ENCODE measurements at regions not wholly inside any gene's neighbourhood (a gene's known extent, or its start where the extent isn't known, plus 50 kb on each side); places are given as distances from the start of the nearest gene placed in this dataset.
"Not testable (repeated sequence)": the region's sequence is repeated elsewhere in the genome, so short reads cannot be mapped to it uniquely, and the experiment has no call there.

- peak in 1 of 4 donors; percentile 24 for ATAC-seq
Observed at GRCh38 chr14:51367600-51367931, 127.5 kb downstream of the TMX1 start.

GRCh38 chr14:51368721-51369163 lies 128.7 kb downstream of the TMX1 start:
- H3K4me3 ChIP-seq: no peak overlapping the region
- peak overlapping the region in 7 of 12 donors; percentile 17 to 71 (median 44) for H3K27ac ChIP-seq

More at GRCh38 chr14:51367600-51367931, 127.5 kb downstream of the TMX1 start:
- Histone ChIP-seq H3K27ac (peak overlapping the region in 3 of 12 donors; percentile 23 to 35 (median 34)), H3K9me3 (no peaks in the 10 kb centered on the region), H3K27me3 (no peaks in the 10 kb centered on the region), H3K4me1 (peaks cover 0 to 12% (median 0%) of the 10 kb centered on the region in 12 donors), H3K4me3 (no peak overlapping the region), H3K36me3 (no peaks in the 10 kb centered on the region)
- TF ChIP-seq POLR2A (IDR thresholded peaks at IDR 0.05) (no peak), CTCF (IDR thresholded peaks at IDR 0.05) (no peak)
- 62 to 71% (median 68%) methylated on average over 1 of the region's 1 CpG for WGBS, 4 donors
- DNase-seq: no peak
- intact Hi-C loops (cut with DNase I): loop anchor here in 1 of 10 donors (10.0 kb wide), 1 partner anchor 73 kb away; no protein-coding TSS in a partner anchor

GRCh38 chr14:51369814-51370213 lies 129.8 kb downstream of the TMX1 start:
- Histone ChIP-seq H3K4me3 (no peak overlapping the region), H3K9me3 (no peaks in the 10 kb centered on the region), H3K27me3 (no peaks in the 10 kb centered on the region), H3K4me1 (peaks cover 0 to 12% (median 0%) of the 10 kb centered on the region in 12 donors), H3K27ac (peak overlapping the region in 2 of 12 donors; percentile 42 to 67), H3K36me3 (no peaks in the 10 kb centered on the region)
- WGBS, 4 donors: 72 to 80% (median 75%) methylated on average over 8 of the region's 8 CpGs
- no peak for ATAC-seq
- intact Hi-C loops (cut with DNase I): loop anchor here in 1 of 10 donors (10.0 kb wide), 1 partner anchor 75 kb away; no protein-coding TSS in a partner anchor
- no peak for DNase-seq
- TF ChIP-seq POLR2A (IDR thresholded peaks at IDR 0.05) (no peak), CTCF (IDR thresholded peaks at IDR 0.05) (peak in 5 of 12 donors; percentile 12 to 39 (median 26))

More at GRCh38 chr14:51368721-51369163, 128.7 kb downstream of the TMX1 start:
- peak; percentile 64 to 89 (median 77) for ATAC-seq
- H3K36me3 ChIP-seq: no peaks in the 10 kb centered on the region
- 64 to 65% (median 65%) methylated on average over 6 of the region's 6 CpGs for WGBS, 4 donors
- intact Hi-C loops (cut with DNase I): loop anchor here in 1 of 10 donors (10.0 kb wide), 1 partner anchor 74 kb away; no protein-coding TSS in a partner anchor
- TF ChIP-seq CTCF (IDR thresholded peaks at IDR 0.05): no peak
- H3K27me3 ChIP-seq: no peaks in the 10 kb centered on the region
- no peaks in the 10 kb centered on the region for H3K9me3 ChIP-seq
- peak in 2 of 5 donors; percentile 43 to 45 for DNase-seq
- H3K4me1 ChIP-seq: peaks cover 0 to 12% (median 0%) of the 10 kb centered on the region in 12 donors

GRCh38 chr14:51370758-51371386 lies 130.8 kb downstream of the TMX1 start:
- Histone ChIP-seq H3K9me3 (no peaks in the 10 kb centered on the region), H3K4me1 (peaks cover 0 to 12% (median 0%) of the 10 kb centered on the region in 12 donors), H3K27me3 (no peaks in the 10 kb centered on the region), H3K36me3 (no peaks in the 10 kb centered on the region), H3K27ac (no peak overlapping the region), H3K4me3 (no peak overlapping the region)
- intact Hi-C loops (cut with DNase I): no loop called here
- TF ChIP-seq POLR2A (IDR thresholded peaks at IDR 0.05) (no peak), CTCF (IDR thresholded peaks at IDR 0.05) (no peak)
- 33 to 47% (median 38%) methylated on average over 2 of the region's 2 CpGs for whole genome bisulfite sequencing, 4 donors
- DNase-seq (no peak), ATAC-seq (no peak)

GRCh38 chr14:51377186-51377585 lies 137.1 kb downstream of the TMX1 start:
- H3K27me3 ChIP-seq; H3K4me1 ChIP-seq; H3K27ac ChIP-seq; H3K9me3 ChIP-seq; intact Hi-C loops (cut with DNase I); DNase-seq; ATAC-seq; H3K36me3 ChIP-seq; H3K4me3 ChIP-seq: not testable (repeated sequence)
- 60 to 77% (median 68%) methylated on average over 2 of the region's 2 CpGs for WGBS, 4 donors

Measured in heart left ventricle (tissue), 16 donors.